Hepatocyte (in vitro differentiated cells): ENCODE measurements at regions not wholly inside any gene's neighbourhood (a gene's known extent, or its start where the extent isn't known, plus 50 kb on each side); places are given as distances from the start of the nearest gene placed in this dataset.

Experiments
- DNase-seq: peaks from one replicate; pipeline ENCODE4 v3.0.0-alpha.2; 2016; ENCODE audit warnings: low spot score
- H2AFZ ChIP-seq: fragments of 200-600 bp; sonication (generic); 2 replicates; pipeline ENCODE4 v1.6.0; 2016; ENCODE audit warnings: antibody characterized with exemption, mild to moderate bottlenecking
- H3K27ac ChIP-seq: fragments of 200-600 bp; sonication (generic); 2 replicates; pipeline ENCODE4 v1.5.1; 2016; ENCODE audit warnings: mild to moderate bottlenecking
- H3K27me3 ChIP-seq: fragments of 200-600 bp; sonication (generic); 2 replicates; pipeline ENCODE4 v1.6.1; 2016
- H3K36me3 ChIP-seq: fragments of 200-600 bp; sonication (generic); replicated peaks from 2 replicates; pipeline ENCODE4 v1.5.1; 2016; ENCODE audit warnings: low read depth; ENCODE audit not compliant: insufficient read depth
- H3K4me1 ChIP-seq: fragments of 200-600 bp; sonication (generic); 2 replicates; pipeline ENCODE4 v1.5.1; 2016; ENCODE audit warnings: mild to moderate bottlenecking, moderate library complexity; ENCODE audit not compliant: insufficient read depth
- H3K4me2 ChIP-seq: fragments of 200-600 bp; sonication (generic); 2 replicates; pipeline ENCODE4 v1.6.0; 2016
- H3K4me3 ChIP-seq: fragments of 200-600 bp; sonication (generic); 2 replicates; pipeline ENCODE4 v1.5.1; 2016; ENCODE audit warnings: mild to moderate bottlenecking
- H3K79me2 ChIP-seq: fragments of 200-600 bp; sonication (generic); 2 replicates; pipeline ENCODE4 v1.6.0; 2017; ENCODE audit warnings: mild to moderate bottlenecking
- H3K9me2 ChIP-seq: fragments of 200-600 bp; sonication (generic); replicated peaks from 2 replicates; pipeline ENCODE4 v1.6.0; 2017; ENCODE audit warnings: mild to moderate bottlenecking; ENCODE audit not compliant: insufficient read depth
- H3K9me3 ChIP-seq: fragments of 200-600 bp; sonication (generic); 2 replicates; pipeline ENCODE4 v1.5.1; 2016; ENCODE audit warnings: low read depth, mild to moderate bottlenecking
- H4K20me1 ChIP-seq: fragments of 200-600 bp; sonication (generic); 2 replicates; pipeline ENCODE4 v1.6.0; 2016; ENCODE audit warnings: mild to moderate bottlenecking; ENCODE audit not compliant: insufficient read depth, poor library complexity, severe bottlenecking
- CTCF ChIP-seq: fragments of 200-600 bp; sonication (generic); IDR thresholded peaks from 2 replicates; pipeline ENCODE4 v1.5.1; 2016; ENCODE audit warnings: antibody characterized with exemption, mild to moderate bottlenecking; ENCODE audit not compliant: poor library complexity
- EZH2 ChIP-seq: fragments of 200-600 bp; sonication (generic); IDR thresholded peaks from 2 replicates; pipeline ENCODE4 v1.6.1; 2016; ENCODE audit warnings: antibody characterized with exemption, mild to moderate bottlenecking, borderline replicate concordance
- EZH2phosphoT487 ChIP-seq: fragments of 200-600 bp; sonication (generic); IDR thresholded peaks from one replicate; pipeline ENCODE4 v1.6.1; 2018; ENCODE audit warnings: antibody characterized with exemption, mild to moderate bottlenecking, low read depth, moderate library complexity; ENCODE audit not compliant: unreplicated experiment, severe bottlenecking
- WGBS: methylation state at CpG from one replicate; pipeline ENCODE4 v1.1.6; 2016; ENCODE audit warnings: low lambda C conversion rate; ENCODE audit errors: missing lambda C conversion rate; 5-methylcytosine and 5-hydroxymethylcytosine counted together

- DNase-seq = no peak
- 100% methylated on average over 1 of the region's 1 CpG for WGBS
- Histone ChIP-seq H3K27ac (no peak overlapping the region), H3K27me3 (no peaks in the 10 kb centered on the region), H3K79me2 (peaks cover 4% of the 10 kb centered on the region), H3K36me3 (no peaks in the 10 kb centered on the region), H3K4me3 (no peak overlapping the region), H2AFZ (no peak overlapping the region), H3K9me2 (no peaks in the 10 kb centered on the region), H4K20me1 (no peaks in the 10 kb centered on the region), H3K4me2 (no peak overlapping the region), H3K4me1 (peaks cover 3% of the 10 kb centered on the region), H3K9me3 (no peaks in the 10 kb centered on the region)
- TF ChIP-seq CTCF (no peak), EZH2phosphoT487 (no peak), EZH2 (no peak)
These were observed 103.8 kb upstream of the NAA20 start for GRCh38 chr20:19913349-19913748.

GRCh38 chr20:19913927-19914614, 103.1 kb upstream of the NAA20 start:
- H3K27ac ChIP-seq = no peak overlapping the region
- no peak overlapping the region for H2AFZ ChIP-seq
- no peak overlapping the region for H3K4me3 ChIP-seq
- peaks cover 4% of the 10 kb centered on the region for H3K79me2 ChIP-seq
- H3K4me2 ChIP-seq = no peak overlapping the region
- no peak for DNase-seq
- peaks cover 10% of the 10 kb centered on the region for H3K4me1 ChIP-seq
- H3K9me2 ChIP-seq = no peaks in the 10 kb centered on the region
- 83% methylated on average over 10 of the region's 10 CpGs for WGBS
- H4K20me1 ChIP-seq = no peaks in the 10 kb centered on the region
- no peaks in the 10 kb centered on the region for H3K36me3 ChIP-seq
- TF ChIP-seq EZH2 = no peak
- TF ChIP-seq CTCF = no peak
- no peak for TF ChIP-seq EZH2phosphoT487
- H3K9me3 ChIP-seq = no peaks in the 10 kb centered on the region
- no peaks in the 10 kb centered on the region for H3K27me3 ChIP-seq

- DNase-seq = no peak
- no peak overlapping the region for H3K4me2 ChIP-seq
- no peaks in the 10 kb centered on the region for H3K9me2 ChIP-seq
- H3K27ac ChIP-seq = no peak overlapping the region
- peaks cover 15% of the 10 kb centered on the region for H3K4me1 ChIP-seq
- H3K79me2 ChIP-seq = peaks cover 4% of the 10 kb centered on the region
- 92% methylated on average over 6 of the region's 6 CpGs for WGBS
- H3K27me3 ChIP-seq = no peaks in the 10 kb centered on the region
- no peaks in the 10 kb centered on the region for H3K36me3 ChIP-seq
- H3K9me3 ChIP-seq = no peaks in the 10 kb centered on the region
- no peak for TF ChIP-seq EZH2
- no peak for TF ChIP-seq EZH2phosphoT487
- no peak for TF ChIP-seq CTCF
- H4K20me1 ChIP-seq = no peaks in the 10 kb centered on the region
- H3K4me3 ChIP-seq = no peak overlapping the region
- H2AFZ ChIP-seq = no peak overlapping the region
These were observed 101.9 kb upstream of the NAA20 start for GRCh38 chr20:19915111-19915798.
